ENCODE measurements at regions not wholly inside any gene's neighbourhood (a gene's known extent, or its start where the extent isn't known, plus 50 kb on each side); places are given as distances from the start of the nearest gene placed in this dataset.
"Not testable (repeated sequence)": the region's sequence is repeated elsewhere in the genome, so short reads cannot be mapped to it uniquely, and the experiment has no call there.

- no peaks in the 10 kb centered on the region for H3K4me1 Mint-ChIP-seq (ENCODE audit: low read depth)
- H3K27me3 Mint-ChIP-seq, result peaks cover 3% of the 10 kb centered on the region
- H3K4me3 Mint-ChIP-seq, result no peak overlapping the region
- H3K27ac Mint-ChIP-seq, result no peak overlapping the region
- no peaks in the 10 kb centered on the region for H3K9me3 Mint-ChIP-seq (ENCODE audit: low read depth)
- H3K36me3 Mint-ChIP-seq, result no peaks in the 10 kb centered on the region
Measured at GRCh38 chr2:133985563-133985962, 268.3 kb upstream of the MGAT5 start.

- no peaks in the 10 kb centered on the region for H3K9me3 Mint-ChIP-seq (ENCODE audit: low read depth)
- no peak overlapping the region for H3K27ac Mint-ChIP-seq
Measured at GRCh38 chr2:133986081-133986837, 267.6 kb upstream of the MGAT5 start.

GRCh38 chr2:133986881-133987795 is 266.7 kb upstream of the MGAT5 start:
- H3K9me3 Mint-ChIP-seq (ENCODE audit: low read depth), result no peaks in the 10 kb centered on the region
- no peaks in the 10 kb centered on the region for H3K4me1 Mint-ChIP-seq (ENCODE audit: low read depth)
- H3K4me3 Mint-ChIP-seq, result no peak overlapping the region
- H3K36me3 Mint-ChIP-seq, result no peaks in the 10 kb centered on the region
- H3K27ac Mint-ChIP-seq, result no peak overlapping the region
- peaks cover 3% of the 10 kb centered on the region for H3K27me3 Mint-ChIP-seq

More at GRCh38 chr2:133986081-133986837, 267.6 kb upstream of the MGAT5 start:
- Mint-ChIP-seq H3K36me3 (no peaks in the 10 kb centered on the region), H3K27me3 (peaks cover 3% of the 10 kb centered on the region), H3K4me3 (no peak overlapping the region), H3K4me1 (ENCODE audit: low read depth) (no peaks in the 10 kb centered on the region)

GRCh38 chr2:133988316-133988891 is 265.5 kb upstream of the MGAT5 start:
- no peak overlapping the region for H3K27ac Mint-ChIP-seq
- no peaks in the 10 kb centered on the region for H3K36me3 Mint-ChIP-seq
- H3K4me3 Mint-ChIP-seq, result no peak overlapping the region
- no peaks in the 10 kb centered on the region for H3K9me3 Mint-ChIP-seq (ENCODE audit: low read depth)
- no peaks in the 10 kb centered on the region for H3K4me1 Mint-ChIP-seq (ENCODE audit: low read depth)
- peaks cover 5% of the 10 kb centered on the region for H3K27me3 Mint-ChIP-seq

- Mint-ChIP-seq H3K4me1 (ENCODE audit: low read depth) (no peaks in the 10 kb centered on the region), H3K27ac (no peak overlapping the region), H3K4me3 (no peak overlapping the region), H3K36me3 (no peaks in the 10 kb centered on the region), H3K27me3 (peaks cover 5% of the 10 kb centered on the region), H3K9me3 (ENCODE audit: low read depth) (no peaks in the 10 kb centered on the region)
Measured at GRCh38 chr2:133991606-133992168, 262.2 kb upstream of the MGAT5 start.

- H3K4me3 Mint-ChIP-seq, result no peak overlapping the region
- H3K36me3 Mint-ChIP-seq, result no peaks in the 10 kb centered on the region
- H3K9me3 Mint-ChIP-seq (ENCODE audit: low read depth), result no peaks in the 10 kb centered on the region
- H3K4me1 Mint-ChIP-seq (ENCODE audit: low read depth), result no peaks in the 10 kb centered on the region
- H3K27me3 Mint-ChIP-seq, result peaks cover 5% of the 10 kb centered on the region
- no peak overlapping the region for H3K27ac Mint-ChIP-seq
Measured at GRCh38 chr2:133992454-133992853, 261.4 kb upstream of the MGAT5 start.

- no peaks in the 10 kb centered on the region for H3K9me3 Mint-ChIP-seq (ENCODE audit: low read depth)
- no peaks in the 10 kb centered on the region for H3K36me3 Mint-ChIP-seq
- H3K4me3 Mint-ChIP-seq, result no peak overlapping the region
- H3K4me1 Mint-ChIP-seq (ENCODE audit: low read depth), result no peaks in the 10 kb centered on the region
- H3K27ac Mint-ChIP-seq, result no peak overlapping the region
- peaks cover 3% of the 10 kb centered on the region for H3K27me3 Mint-ChIP-seq
Measured at GRCh38 chr2:133993160-133993559, 260.7 kb upstream of the MGAT5 start.

- not testable (repeated sequence) for H3K27me3 Mint-ChIP-seq; H3K36me3 Mint-ChIP-seq; H3K9me3 Mint-ChIP-seq (ENCODE audit: low read depth); H3K27ac Mint-ChIP-seq; H3K4me1 Mint-ChIP-seq (ENCODE audit: low read depth); H3K4me3 Mint-ChIP-seq
Measured at GRCh38 chr2:133998726-133999125, 255.1 kb upstream of the MGAT5 start.

- Mint-ChIP-seq H3K27ac (no peak overlapping the region), H3K27me3 (peaks cover 6% of the 10 kb centered on the region), H3K4me3 (no peak overlapping the region), H3K9me3 (ENCODE audit: low read depth) (no peaks in the 10 kb centered on the region), H3K36me3 (no peaks in the 10 kb centered on the region), H3K4me1 (ENCODE audit: low read depth) (no peaks in the 10 kb centered on the region)
Measured at GRCh38 chr2:134002391-134002790, 251.5 kb upstream of the MGAT5 start.

- Mint-ChIP-seq H3K27ac (no peak overlapping the region), H3K4me3 (no peak overlapping the region)
Measured at GRCh38 chr2:134002921-134003320, 251.0 kb upstream of the MGAT5 start.

GRCh38 chr2:134004467-134004866 is 249.4 kb upstream of the MGAT5 start:
- Mint-ChIP-seq H3K27ac (no peak overlapping the region), H3K4me1 (ENCODE audit: low read depth) (no peaks in the 10 kb centered on the region), H3K36me3 (no peaks in the 10 kb centered on the region), H3K4me3 (no peak overlapping the region), H3K27me3 (peaks cover 4% of the 10 kb centered on the region), H3K9me3 (ENCODE audit: low read depth) (no peaks in the 10 kb centered on the region)

More at GRCh38 chr2:134002921-134003320, 251.0 kb upstream of the MGAT5 start:
- Mint-ChIP-seq H3K4me1 (ENCODE audit: low read depth) (no peaks in the 10 kb centered on the region), H3K9me3 (ENCODE audit: low read depth) (no peaks in the 10 kb centered on the region), H3K27me3 (peaks cover 6% of the 10 kb centered on the region), H3K36me3 (no peaks in the 10 kb centered on the region)

- Mint-ChIP-seq H3K4me3 (no peak overlapping the region), H3K9me3 (ENCODE audit: low read depth) (no peaks in the 10 kb centered on the region), H3K27ac (no peak overlapping the region), H3K4me1 (ENCODE audit: low read depth) (no peaks in the 10 kb centered on the region), H3K27me3 (no peaks in the 10 kb centered on the region), H3K36me3 (no peaks in the 10 kb centered on the region)
Measured at GRCh38 chr2:134008837-134009236, 245.0 kb upstream of the MGAT5 start.

GRCh38 chr2:134009440-134009839 is 244.4 kb upstream of the MGAT5 start:
- Mint-ChIP-seq H3K4me1 (ENCODE audit: low read depth) (no peaks in the 10 kb centered on the region), H3K27me3 (no peaks in the 10 kb centered on the region), H3K36me3 (no peaks in the 10 kb centered on the region), H3K27ac (no peak overlapping the region), H3K4me3 (no peak overlapping the region), H3K9me3 (ENCODE audit: low read depth) (no peaks in the 10 kb centered on the region)

GRCh38 chr2:134009906-134010305 is 244.0 kb upstream of the MGAT5 start:
- not testable (repeated sequence) for H3K27ac Mint-ChIP-seq; H3K27me3 Mint-ChIP-seq; H3K4me1 Mint-ChIP-seq (ENCODE audit: low read depth); H3K9me3 Mint-ChIP-seq (ENCODE audit: low read depth); H3K36me3 Mint-ChIP-seq; H3K4me3 Mint-ChIP-seq
